HepG2 (cell line): ENCODE measurements at regions not wholly inside any gene's neighbourhood (a gene's known extent, or its start where the extent isn't known, plus 50 kb on each side); places are given as distances from the start of the nearest gene placed in this dataset.

ENCODE experiments used
- ATAC-seq: fragments of 200-7000 bp; cut with Tn5 transposase; 3 replicates; pipeline ENCODE4 v1.9.1; 2020; ENCODE audit warnings: mild to moderate bottlenecking, moderate library complexity
- BruUV-seq: library from RNA; stranded (reverse); fragments of 400-500 nt; replicated peaks from 2 replicates; lab custom pipeline; 2021; lab: Mats Ljungman, UMichigan
- CTCF ChIA-PET: fragments of 300-600 bp; formaldehyde crosslinking; extraction: SDS; loops from one replicate; lab custom pipeline; 2021; ENCODE audit warnings: low total read pairs, inconsistent platforms, low intra/inter-chr PET ratio; lab: Yijun Ruan, JAX
- POLR2A ChIA-PET: fragments of 350-600 bp; sonication (Branson Sonifier 250); formaldehyde crosslinking; loops from one replicate; lab custom pipeline; 2020; ENCODE audit warnings: antibody characterized with exemption, inconsistent platforms; lab: Yijun Ruan, JAX
- DNase-seq: peaks from one replicate; pipeline ENCODE4 v3.0.0-alpha.2; 2015; ENCODE audit warnings: low spot score
- FAIRE-seq: peaks from 3 replicates; lab custom pipeline; 2011; peaks lifted over from hg19 to GRCh38; lab: Jason Lieb, UNC
- H2AFZ ChIP-seq: one replicate; pipeline ENCODE4 v1.6.1; 2011; ENCODE audit warnings: low read length, inconsistent platforms
- H3K27ac ChIP-seq: fragments of 300-600 bp; 3 replicates; pipeline ENCODE4 v1.8.0; 2011; ENCODE audit warnings: mixed run types, mild to moderate bottlenecking, mixed read lengths, low read length, inconsistent platforms; ENCODE audit not compliant: insufficient read depth; ENCODE audit errors: extremely low read length
- H3K27me3 ChIP-seq, 2 experiments: fragments of 200-600 bp in 1 of 2; 2 replicates in 1 of 2; 3 replicates in 1 of 2; pipeline versions ENCODE4 v1.6.0 to v1.8.0; 2011; ENCODE audit warnings: low read length in 2 of 2, mild to moderate bottlenecking in 2 of 2, moderate library complexity in 2 of 2, inconsistent platforms in 1 of 2; ENCODE audit not compliant: insufficient read depth in 2 of 2, control insufficient read depth in 1 of 2
- H3K36me3 ChIP-seq, 2 experiments: fragments of 200-600 bp in 1 of 2; replicated peaks in 1 of 2; 2 replicates in 1 of 2; 3 replicates in 1 of 2; pipeline versions ENCODE4 v1.5.1 to v1.8.0; 2011; ENCODE audit warnings: low read length in 2 of 2, inconsistent platforms in 1 of 2; ENCODE audit not compliant: insufficient read depth in 2 of 2, control insufficient read depth in 1 of 2
- H3K4me1 ChIP-seq: 2 replicates; pipeline ENCODE4 v1.5.1; 2012; ENCODE audit warnings: low read length, inconsistent platforms; ENCODE audit not compliant: insufficient read depth
- H3K4me2 ChIP-seq: 2 replicates; pipeline ENCODE4 v1.6.0; 2011; ENCODE audit warnings: low read depth, low read length, inconsistent platforms
- H3K4me3 ChIP-seq, 3 experiments: fragments of 200-600 bp in 1 of 3; sonication (generic), shearing (Covaris generic) in 1 of 3; replicated peaks in 1 of 3; 2 replicates each; pipeline ENCODE4 v1.5.1; 2011 to 2016; ENCODE audit warnings: low read length in 3 of 3, inconsistent platforms in 2 of 3, low read depth in 2 of 3, mild to moderate bottlenecking in 2 of 3, control low read depth in 1 of 3, mixed read lengths in 1 of 3; ENCODE audit not compliant: insufficient read depth in 1 of 3
- H3K79me2 ChIP-seq: one replicate; pipeline ENCODE4 v1.6.1; 2011; ENCODE audit warnings: low read length, inconsistent platforms; ENCODE audit not compliant: insufficient read depth
- H3K9ac ChIP-seq: 2 replicates; pipeline ENCODE4 v1.6.0; 2011; ENCODE audit warnings: mild to moderate bottlenecking, low read depth, low read length, inconsistent platforms; ENCODE audit not compliant: insufficient read depth
- H3K9me3 ChIP-seq: 2 replicates; pipeline ENCODE4 v1.5.1; 2012; ENCODE audit warnings: mild to moderate bottlenecking, low read length
- H4K20me1 ChIP-seq: 2 replicates; pipeline ENCODE4 v1.6.0; 2011; ENCODE audit warnings: inconsistent platforms, mild to moderate bottlenecking, low read length, moderate library complexity; ENCODE audit not compliant: insufficient read depth
- BCL6 ChIP-seq: IDR thresholded peaks from 2 replicates; pipeline ENCODE4 v1.6.1; 2016; ENCODE audit warnings: missing genetic modification reagents, missing compliant biosample characterization
- MYC ChIP-seq: sonication (generic); formaldehyde crosslinking; IDR thresholded peaks from 2 replicates; pipeline ENCODE4 v1.9.0; 2021; ENCODE audit warnings: missing genetic modification reagents, borderline replicate concordance
- ZKSCAN8 ChIP-seq: IDR thresholded peaks from 2 replicates; pipeline ENCODE4 v1.6.1; 2016; ENCODE audit warnings: borderline replicate concordance, missing genetic modification reagents, missing compliant biosample characterization
- WGBS: methylation state at CpG from one replicate; pipeline ENCODE4 v1.1.6; 2017; ENCODE audit warnings: low lambda C conversion rate; 5-methylcytosine and 5-hydroxymethylcytosine counted together
- in situ Hi-C: cut with HindIII; loops from 2 replicates; pipeline ENCODE4 v1.10.0; 2017; ENCODE audit warnings: low pct_unique_long_range_greater_than_20kb; ENCODE audit not compliant: extremely low pct_ligation_motif_present
- intact Hi-C: fragments of 100-400 bp; cut with micrococcal nuclease; formaldehyde crosslinking; loops from one replicate; pipeline ENCODE4 v1.10.0; 2022; ENCODE audit not compliant: unreplicated experiment
- TF ChIP-seq, protein P1 (sequence below): fragments of 450-650 bp; IDR thresholded peaks from 2 replicates; pipeline ENCODE4 v1.6.1; 2017
- TF ChIP-seq, protein P2 (sequence below): sonication (generic); formaldehyde crosslinking; IDR thresholded peaks from 2 replicates; pipeline ENCODE4 v1.5.0; 2020; ENCODE audit warnings: missing genetic modification reagents
- TF ChIP-seq, protein P3 (sequence below): sonication (generic); formaldehyde crosslinking; IDR thresholded peaks from 2 replicates; pipeline ENCODE4 v1.5.1; 2020; ENCODE audit warnings: mild to moderate bottlenecking, missing genetic modification reagents
- TF ChIP-seq, protein P4 (sequence below): sonication (generic); formaldehyde crosslinking; IDR thresholded peaks from 2 replicates; pipeline ENCODE4 v1.8.0; 2022; ENCODE audit warnings: missing genetic modification reagents, mild to moderate bottlenecking, moderate library complexity, borderline replicate concordance
- TF ChIP-seq, protein P5 (sequence below): sonication (generic); formaldehyde crosslinking; IDR thresholded peaks from 2 replicates; pipeline ENCODE4 v1.4.0; 2020; ENCODE audit warnings: mild to moderate bottlenecking, low read depth, missing genetic modification reagents

DNA sequence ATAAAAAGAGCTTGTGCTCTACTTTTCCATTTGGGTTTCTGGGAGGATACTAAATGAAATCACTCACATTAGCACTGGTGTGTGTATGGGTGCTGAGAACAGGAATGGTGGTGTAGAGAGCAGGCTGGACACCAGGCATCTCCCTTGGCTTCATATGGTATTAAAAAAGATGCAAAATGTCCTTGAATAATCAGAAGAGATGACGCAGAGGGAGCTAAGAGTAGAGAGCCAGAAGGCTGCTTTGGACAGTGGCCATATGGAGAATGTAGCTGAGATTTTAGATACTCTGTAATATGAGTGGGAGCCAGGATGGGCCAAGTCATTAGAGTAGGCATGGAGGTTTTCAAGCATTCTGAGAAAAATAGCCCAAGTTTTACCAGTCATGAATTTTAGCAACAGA is 112.3 kb upstream of the ZRANB2 start (continued):
- TF ChIP-seq, protein P1, sequence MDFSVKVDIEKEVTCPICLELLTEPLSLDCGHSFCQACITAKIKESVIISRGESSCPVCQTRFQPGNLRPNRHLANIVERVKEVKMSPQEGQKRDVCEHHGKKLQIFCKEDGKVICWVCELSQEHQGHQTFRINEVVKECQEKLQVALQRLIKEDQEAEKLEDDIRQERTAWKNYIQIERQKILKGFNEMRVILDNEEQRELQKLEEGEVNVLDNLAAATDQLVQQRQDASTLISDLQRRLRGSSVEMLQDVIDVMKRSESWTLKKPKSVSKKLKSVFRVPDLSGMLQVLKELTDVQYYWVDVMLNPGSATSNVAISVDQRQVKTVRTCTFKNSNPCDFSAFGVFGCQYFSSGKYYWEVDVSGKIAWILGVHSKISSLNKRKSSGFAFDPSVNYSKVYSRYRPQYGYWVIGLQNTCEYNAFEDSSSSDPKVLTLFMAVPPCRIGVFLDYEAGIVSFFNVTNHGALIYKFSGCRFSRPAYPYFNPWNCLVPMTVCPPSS: no peak

DNA sequence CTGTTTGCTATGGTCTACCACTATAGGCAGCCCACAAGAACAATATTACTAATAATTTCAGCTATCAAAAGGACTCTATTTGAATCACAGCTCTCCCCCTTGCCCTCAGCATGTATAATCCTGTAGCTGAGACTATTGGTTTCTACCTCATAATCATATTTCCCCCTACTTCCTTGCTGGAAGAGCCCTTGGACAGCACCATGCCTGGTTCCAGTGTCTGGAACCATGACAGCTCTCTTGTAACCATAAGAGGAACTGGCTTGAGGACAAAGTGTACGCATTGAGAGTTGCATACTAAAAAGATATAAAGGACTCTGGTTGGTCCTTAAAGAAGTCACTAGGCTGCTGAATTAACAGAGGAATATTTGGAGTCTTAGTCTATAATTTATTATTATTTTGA is 110.7 kb upstream of the ZRANB2 start:
- no TSS peak for BruUV-seq
- intact Hi-C loops (no loop called here), in situ Hi-C loops (no loop called here)
- H3K4me2 ChIP-seq: no peak overlapping the region
- DNase-seq (no peak), ATAC-seq (no peak), FAIRE-seq (no peak)
- H3K9me3 ChIP-seq: peaks cover 43% of the 10 kb centered on the region
- ChIA-PET CTCF (no interaction called here), POLR2A (no interaction called here)
- no peaks in the 10 kb centered on the region for H3K27me3 ChIP-seq
- WGBS: 0% methylated on average over 1 of the region's 1 CpG
- no peaks in the 10 kb centered on the region for H3K79me2 ChIP-seq
- H3K4me1 ChIP-seq: no peaks in the 10 kb centered on the region
- no peak overlapping the region for H2AFZ ChIP-seq
- H3K36me3 ChIP-seq: no peaks in the 10 kb centered on the region
- no peak overlapping the region for H3K27ac ChIP-seq
- H4K20me1 ChIP-seq: no peaks in the 10 kb centered on the region
- H3K9ac ChIP-seq: no peak overlapping the region
- no peak overlapping the region for H3K4me3 ChIP-seq
- TF ChIP-seq MYC: no peak
- no peak for TF ChIP-seq BCL6 (CRISPR knock-in tag)
- TF ChIP-seq ZKSCAN8 (CRISPR knock-in tag): no peak
- TF ChIP-seq, protein P2, sequence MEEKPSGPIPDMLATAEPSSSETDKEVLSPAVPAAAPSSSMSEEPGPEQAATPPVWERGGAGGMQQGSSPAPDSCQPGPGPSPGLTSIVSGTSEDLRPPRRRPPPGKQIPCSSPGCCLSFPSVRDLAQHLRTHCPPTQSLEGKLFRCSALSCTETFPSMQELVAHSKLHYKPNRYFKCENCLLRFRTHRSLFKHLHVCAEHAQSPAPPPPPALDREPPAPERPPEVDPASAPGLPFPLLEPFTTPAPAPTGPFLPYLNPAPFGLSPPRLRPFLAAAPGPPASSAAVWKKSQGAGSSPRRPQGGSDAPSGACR (CRISPR knock-in tag): no peak
- TF ChIP-seq, protein P3, sequence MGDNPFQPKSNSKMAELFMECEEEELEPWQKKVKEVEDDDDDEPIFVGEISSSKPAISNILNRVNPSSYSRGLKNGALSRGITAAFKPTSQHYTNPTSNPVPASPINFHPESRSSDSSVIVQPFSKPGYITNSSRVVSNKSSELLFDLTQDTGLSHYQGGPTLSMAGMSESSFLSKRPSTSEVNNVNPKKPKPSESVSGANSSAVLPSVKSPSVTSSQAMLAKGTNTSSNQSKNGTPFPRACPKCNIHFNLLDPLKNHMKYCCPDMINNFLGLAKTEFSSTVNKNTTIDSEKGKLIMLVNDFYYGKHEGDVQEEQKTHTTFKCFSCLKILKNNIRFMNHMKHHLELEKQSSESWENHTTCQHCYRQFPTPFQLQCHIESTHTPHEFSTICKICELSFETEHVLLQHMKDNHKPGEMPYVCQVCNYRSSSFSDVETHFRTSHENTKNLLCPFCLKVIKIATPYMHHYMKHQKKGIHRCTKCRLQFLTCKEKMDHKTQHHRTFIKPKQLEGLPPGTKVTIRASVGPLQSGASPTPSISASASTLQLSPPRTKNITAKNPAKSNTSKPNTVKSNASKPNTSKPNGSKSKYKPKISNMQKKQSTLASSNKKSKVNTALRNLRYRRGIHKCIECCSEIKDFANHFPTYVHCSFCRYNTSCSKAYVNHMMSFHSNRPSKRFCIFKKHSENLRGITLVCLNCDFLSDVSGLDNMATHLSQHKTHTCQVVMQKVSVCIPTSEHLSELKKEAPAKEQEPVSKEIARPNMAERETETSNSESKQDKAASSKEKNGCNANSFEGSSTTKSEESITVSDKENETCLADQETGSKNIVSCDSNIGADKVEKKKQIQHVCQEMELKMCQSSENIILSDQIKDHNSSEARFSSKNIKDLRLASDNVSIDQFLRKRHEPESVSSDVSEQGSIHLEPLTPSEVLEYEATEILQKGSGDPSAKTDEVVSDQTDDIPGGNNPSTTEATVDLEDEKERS (CRISPR knock-in tag): no peak
- TF ChIP-seq, protein P4, sequence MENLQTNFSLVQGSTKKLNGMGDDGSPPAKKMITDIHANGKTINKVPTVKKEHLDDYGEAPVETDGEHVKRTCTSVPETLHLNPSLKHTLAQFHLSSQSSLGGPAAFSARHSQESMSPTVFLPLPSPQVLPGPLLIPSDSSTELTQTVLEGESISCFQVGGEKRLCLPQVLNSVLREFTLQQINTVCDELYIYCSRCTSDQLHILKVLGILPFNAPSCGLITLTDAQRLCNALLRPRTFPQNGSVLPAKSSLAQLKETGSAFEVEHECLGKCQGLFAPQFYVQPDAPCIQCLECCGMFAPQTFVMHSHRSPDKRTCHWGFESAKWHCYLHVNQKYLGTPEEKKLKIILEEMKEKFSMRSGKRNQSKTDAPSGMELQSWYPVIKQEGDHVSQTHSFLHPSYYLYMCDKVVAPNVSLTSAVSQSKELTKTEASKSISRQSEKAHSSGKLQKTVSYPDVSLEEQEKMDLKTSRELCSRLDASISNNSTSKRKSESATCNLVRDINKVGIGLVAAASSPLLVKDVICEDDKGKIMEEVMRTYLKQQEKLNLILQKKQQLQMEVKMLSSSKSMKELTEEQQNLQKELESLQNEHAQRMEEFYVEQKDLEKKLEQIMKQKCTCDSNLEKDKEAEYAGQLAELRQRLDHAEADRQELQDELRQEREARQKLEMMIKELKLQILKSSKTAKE (CRISPR knock-in tag): no peak
- TF ChIP-seq, protein P5, sequence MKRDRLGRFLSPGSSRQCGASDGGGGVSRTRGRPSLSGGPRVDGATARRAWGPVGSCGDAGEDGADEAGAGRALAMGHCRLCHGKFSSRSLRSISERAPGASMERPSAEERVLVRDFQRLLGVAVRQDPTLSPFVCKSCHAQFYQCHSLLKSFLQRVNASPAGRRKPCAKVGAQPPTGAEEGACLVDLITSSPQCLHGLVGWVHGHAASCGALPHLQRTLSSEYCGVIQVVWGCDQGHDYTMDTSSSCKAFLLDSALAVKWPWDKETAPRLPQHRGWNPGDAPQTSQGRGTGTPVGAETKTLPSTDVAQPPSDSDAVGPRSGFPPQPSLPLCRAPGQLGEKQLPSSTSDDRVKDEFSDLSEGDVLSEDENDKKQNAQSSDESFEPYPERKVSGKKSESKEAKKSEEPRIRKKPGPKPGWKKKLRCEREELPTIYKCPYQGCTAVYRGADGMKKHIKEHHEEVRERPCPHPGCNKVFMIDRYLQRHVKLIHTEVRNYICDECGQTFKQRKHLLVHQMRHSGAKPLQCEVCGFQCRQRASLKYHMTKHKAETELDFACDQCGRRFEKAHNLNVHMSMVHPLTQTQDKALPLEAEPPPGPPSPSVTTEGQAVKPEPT (CRISPR knock-in tag): no peak
